ENCODE measurements at regions not wholly inside any gene's neighbourhood (a gene's known extent, or its start where the extent isn't known, plus 50 kb on each side); places are given as distances from the start of the nearest gene placed in this dataset.

DNA sequence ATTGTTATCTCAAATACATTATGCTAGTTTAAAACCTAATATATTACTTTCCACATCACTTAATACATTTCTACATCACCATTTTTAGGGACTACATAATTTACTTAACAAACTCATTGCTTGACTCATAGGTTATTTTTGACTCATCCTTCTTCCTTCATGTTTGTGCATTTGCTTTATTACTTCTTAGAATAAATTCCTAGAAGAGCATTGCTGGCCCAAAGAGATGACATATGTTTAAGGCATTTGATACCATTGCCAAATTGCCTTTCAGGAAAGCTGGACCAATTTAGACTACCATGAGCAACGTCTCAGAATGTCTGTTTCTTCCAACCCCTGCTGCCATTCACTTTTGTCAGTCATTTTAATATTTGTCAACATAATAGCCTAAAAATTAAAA, 905.8 kb downstream of the IGSF11 start:
- Histone ChIP-seq H3K27me3 (ENCODE audit: insufficient read depth) (no peaks in the 10 kb centered on the region), H3K9ac (no peak overlapping the region), H3K79me2 (ENCODE audit: insufficient read depth) (no peaks in the 10 kb centered on the region), H3F3A (replicated peaks; ENCODE audit: insufficient read depth) (peaks cover 10% of the 10 kb centered on the region), H3K4me2 (no peak overlapping the region), H3K36me3 (replicated peaks in 1 of 2; ENCODE audit: control insufficient read depth in 1 of 2, insufficient read depth in 2 of 2, low read length in 1 of 2) (no peaks in the 10 kb centered on the region), H3K27ac (ENCODE audit: low read depth in 2 of 2, low read length in 1 of 2) (no peak overlapping the region), H3K4me3 (ENCODE audit: low read depth in 2 of 2, low read length in 1 of 2) (no peak overlapping the region), H4K20me1 (ENCODE audit: insufficient read depth) (no peaks in the 10 kb centered on the region), H2AFZ (ENCODE audit: low read depth) (no peak overlapping the region), H3K9me2 (no peaks in the 10 kb centered on the region), H3K4me1 (ENCODE audit: control insufficient read depth in 1 of 2, insufficient read depth in 2 of 2, low read depth in 1 of 2, low read length in 1 of 2) (no peaks in the 10 kb centered on the region), H3K9me3 (no peaks in the 10 kb centered on the region)
- ChIA-PET CTCF (no interaction called here), POLR2A (no interaction called here)
- TF ChIP-seq MEF2A (IDR thresholded peaks at IDR 0.05; ENCODE audit: borderline replicate concordance, low read depth): peak; percentile 47; the same call in 1 of the 2 replicates
- TF ChIP-seq ELF1 (IDR thresholded peaks at IDR 0.05): no peak
- TF ChIP-seq GABPA (IDR thresholded peaks at IDR 0.05; ENCODE audit: low read depth): no peak
- no peak for TF ChIP-seq RCOR1 (IDR thresholded peaks at IDR 0.05; ENCODE audit: low read length)
- TF ChIP-seq FOXJ3 (CRISPR knock-in tag; IDR thresholded peaks at IDR 0.05): no peak
- no peak for TF ChIP-seq MXI1 (IDR thresholded peaks at IDR 0.05; ENCODE audit: low read depth, low read length)
- TF ChIP-seq, protein P1, sequence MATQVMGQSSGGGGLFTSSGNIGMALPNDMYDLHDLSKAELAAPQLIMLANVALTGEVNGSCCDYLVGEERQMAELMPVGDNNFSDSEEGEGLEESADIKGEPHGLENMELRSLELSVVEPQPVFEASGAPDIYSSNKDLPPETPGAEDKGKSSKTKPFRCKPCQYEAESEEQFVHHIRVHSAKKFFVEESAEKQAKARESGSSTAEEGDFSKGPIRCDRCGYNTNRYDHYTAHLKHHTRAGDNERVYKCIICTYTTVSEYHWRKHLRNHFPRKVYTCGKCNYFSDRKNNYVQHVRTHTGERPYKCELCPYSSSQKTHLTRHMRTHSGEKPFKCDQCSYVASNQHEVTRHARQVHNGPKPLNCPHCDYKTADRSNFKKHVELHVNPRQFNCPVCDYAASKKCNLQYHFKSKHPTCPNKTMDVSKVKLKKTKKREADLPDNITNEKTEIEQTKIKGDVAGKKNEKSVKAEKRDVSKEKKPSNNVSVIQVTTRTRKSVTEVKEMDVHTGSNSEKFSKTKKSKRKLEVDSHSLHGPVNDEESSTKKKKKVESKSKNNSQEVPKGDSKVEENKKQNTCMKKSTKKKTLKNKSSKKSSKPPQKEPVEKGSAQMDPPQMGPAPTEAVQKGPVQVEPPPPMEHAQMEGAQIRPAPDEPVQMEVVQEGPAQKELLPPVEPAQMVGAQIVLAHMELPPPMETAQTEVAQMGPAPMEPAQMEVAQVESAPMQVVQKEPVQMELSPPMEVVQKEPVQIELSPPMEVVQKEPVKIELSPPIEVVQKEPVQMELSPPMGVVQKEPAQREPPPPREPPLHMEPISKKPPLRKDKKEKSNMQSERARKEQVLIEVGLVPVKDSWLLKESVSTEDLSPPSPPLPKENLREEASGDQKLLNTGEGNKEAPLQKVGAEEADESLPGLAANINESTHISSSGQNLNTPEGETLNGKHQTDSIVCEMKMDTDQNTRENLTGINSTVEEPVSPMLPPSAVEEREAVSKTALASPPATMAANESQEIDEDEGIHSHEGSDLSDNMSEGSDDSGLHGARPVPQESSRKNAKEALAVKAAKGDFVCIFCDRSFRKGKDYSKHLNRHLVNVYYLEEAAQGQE (IDR thresholded peaks at IDR 0.05; ENCODE audit: low read depth, low read length): no peak
- TF ChIP-seq FOXM1 (IDR thresholded peaks at IDR 0.05; ENCODE audit: low read depth): no peak
- TF ChIP-seq, protein P2, sequence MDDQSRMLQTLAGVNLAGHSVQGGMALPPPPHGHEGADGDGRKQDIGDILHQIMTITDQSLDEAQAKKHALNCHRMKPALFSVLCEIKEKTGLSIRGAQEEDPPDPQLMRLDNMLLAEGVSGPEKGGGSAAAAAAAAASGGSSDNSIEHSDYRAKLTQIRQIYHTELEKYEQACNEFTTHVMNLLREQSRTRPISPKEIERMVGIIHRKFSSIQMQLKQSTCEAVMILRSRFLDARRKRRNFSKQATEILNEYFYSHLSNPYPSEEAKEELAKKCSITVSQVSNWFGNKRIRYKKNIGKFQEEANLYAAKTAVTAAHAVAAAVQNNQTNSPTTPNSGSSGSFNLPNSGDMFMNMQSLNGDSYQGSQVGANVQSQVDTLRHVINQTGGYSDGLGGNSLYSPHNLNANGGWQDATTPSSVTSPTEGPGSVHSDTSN (IDR thresholded peaks at IDR 0.05): peak; percentile 23
- no peak for TF ChIP-seq TEAD4 (IDR thresholded peaks at IDR 0.05; ENCODE audit: borderline replicate concordance, insufficient read depth)
- peak; percentile 29; the same call in 1 of the 2 replicates for TF ChIP-seq JUND (IDR thresholded peaks at IDR 0.05)
- TF ChIP-seq SIN3A (IDR thresholded peaks at IDR 0.05; ENCODE audit: borderline replicate concordance, low read depth, low read length): no peak
- TF ChIP-seq SMC3 (IDR thresholded peaks at IDR 0.05; ENCODE audit: low read depth, low read length): no peak
- no peak for TF ChIP-seq CHD2 (IDR thresholded peaks at IDR 0.05; ENCODE audit: low read length, partially characterized antibody)
- no peak for TF ChIP-seq POLR2AphosphoS5 (IDR thresholded peaks at IDR 0.05; ENCODE audit: low read depth, low read length)
- TF ChIP-seq, protein P3, sequence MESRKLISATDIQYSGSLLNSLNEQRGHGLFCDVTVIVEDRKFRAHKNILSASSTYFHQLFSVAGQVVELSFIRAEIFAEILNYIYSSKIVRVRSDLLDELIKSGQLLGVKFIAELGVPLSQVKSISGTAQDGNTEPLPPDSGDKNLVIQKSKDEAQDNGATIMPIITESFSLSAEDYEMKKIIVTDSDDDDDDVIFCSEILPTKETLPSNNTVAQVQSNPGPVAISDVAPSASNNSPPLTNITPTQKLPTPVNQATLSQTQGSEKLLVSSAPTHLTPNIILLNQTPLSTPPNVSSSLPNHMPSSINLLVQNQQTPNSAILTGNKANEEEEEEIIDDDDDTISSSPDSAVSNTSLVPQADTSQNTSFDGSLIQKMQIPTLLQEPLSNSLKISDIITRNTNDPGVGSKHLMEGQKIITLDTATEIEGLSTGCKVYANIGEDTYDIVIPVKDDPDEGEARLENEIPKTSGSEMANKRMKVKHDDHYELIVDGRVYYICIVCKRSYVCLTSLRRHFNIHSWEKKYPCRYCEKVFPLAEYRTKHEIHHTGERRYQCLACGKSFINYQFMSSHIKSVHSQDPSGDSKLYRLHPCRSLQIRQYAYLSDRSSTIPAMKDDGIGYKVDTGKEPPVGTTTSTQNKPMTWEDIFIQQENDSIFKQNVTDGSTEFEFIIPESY (IDR thresholded peaks at IDR 0.05; ENCODE audit: borderline replicate concordance, low read depth): no peak
- peak; percentile 33; the same call in 1 of the 2 replicates for TF ChIP-seq FOSL2 (IDR thresholded peaks at IDR 0.05; ENCODE audit: borderline replicate concordance, low read depth)
- TF ChIP-seq NFIC (IDR thresholded peaks at IDR 0.05; ENCODE audit: borderline replicate concordance): peak; percentile 41; the same call in 1 of the 2 replicates
- no peak for TF ChIP-seq EZH2phosphoT487 (IDR thresholded peaks at IDR 0.05; ENCODE audit: borderline replicate concordance, low read depth)
- TF ChIP-seq, protein P4, sequence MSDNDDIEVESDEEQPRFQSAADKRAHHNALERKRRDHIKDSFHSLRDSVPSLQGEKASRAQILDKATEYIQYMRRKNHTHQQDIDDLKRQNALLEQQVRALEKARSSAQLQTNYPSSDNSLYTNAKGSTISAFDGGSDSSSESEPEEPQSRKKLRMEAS (IDR thresholded peaks at IDR 0.05; ENCODE audit: low read depth): no peak
- no peak for TF ChIP-seq YY1 (IDR thresholded peaks at IDR 0.05; ENCODE audit: low read depth)
- no peak for TF ChIP-seq EP300 (IDR thresholded peaks at IDR 0.05; ENCODE audit: borderline replicate concordance in 1 of 2, low read depth in 1 of 2, low read length in 1 of 2)
- TF ChIP-seq, protein P5, sequence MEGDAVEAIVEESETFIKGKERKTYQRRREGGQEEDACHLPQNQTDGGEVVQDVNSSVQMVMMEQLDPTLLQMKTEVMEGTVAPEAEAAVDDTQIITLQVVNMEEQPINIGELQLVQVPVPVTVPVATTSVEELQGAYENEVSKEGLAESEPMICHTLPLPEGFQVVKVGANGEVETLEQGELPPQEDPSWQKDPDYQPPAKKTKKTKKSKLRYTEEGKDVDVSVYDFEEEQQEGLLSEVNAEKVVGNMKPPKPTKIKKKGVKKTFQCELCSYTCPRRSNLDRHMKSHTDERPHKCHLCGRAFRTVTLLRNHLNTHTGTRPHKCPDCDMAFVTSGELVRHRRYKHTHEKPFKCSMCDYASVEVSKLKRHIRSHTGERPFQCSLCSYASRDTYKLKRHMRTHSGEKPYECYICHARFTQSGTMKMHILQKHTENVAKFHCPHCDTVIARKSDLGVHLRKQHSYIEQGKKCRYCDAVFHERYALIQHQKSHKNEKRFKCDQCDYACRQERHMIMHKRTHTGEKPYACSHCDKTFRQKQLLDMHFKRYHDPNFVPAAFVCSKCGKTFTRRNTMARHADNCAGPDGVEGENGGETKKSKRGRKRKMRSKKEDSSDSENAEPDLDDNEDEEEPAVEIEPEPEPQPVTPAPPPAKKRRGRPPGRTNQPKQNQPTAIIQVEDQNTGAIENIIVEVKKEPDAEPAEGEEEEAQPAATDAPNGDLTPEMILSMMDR (IDR thresholded peaks at IDR 0.05): no peak
- TF ChIP-seq, protein P6, sequence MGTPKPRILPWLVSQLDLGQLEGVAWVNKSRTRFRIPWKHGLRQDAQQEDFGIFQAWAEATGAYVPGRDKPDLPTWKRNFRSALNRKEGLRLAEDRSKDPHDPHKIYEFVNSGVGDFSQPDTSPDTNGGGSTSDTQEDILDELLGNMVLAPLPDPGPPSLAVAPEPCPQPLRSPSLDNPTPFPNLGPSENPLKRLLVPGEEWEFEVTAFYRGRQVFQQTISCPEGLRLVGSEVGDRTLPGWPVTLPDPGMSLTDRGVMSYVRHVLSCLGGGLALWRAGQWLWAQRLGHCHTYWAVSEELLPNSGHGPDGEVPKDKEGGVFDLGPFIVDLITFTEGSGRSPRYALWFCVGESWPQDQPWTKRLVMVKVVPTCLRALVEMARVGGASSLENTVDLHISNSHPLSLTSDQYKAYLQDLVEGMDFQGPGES (IDR thresholded peaks at IDR 0.05; ENCODE audit: low read depth, low read length): no peak
- no peak for TF ChIP-seq GATA2 (CRISPR knock-in tag; IDR thresholded peaks at IDR 0.05)
- WGBS (ENCODE audit: low lambda C conversion rate): 4% methylated on average over 1 of the region's 1 CpG
- DNase-seq: no peak
